ENCODE measurements at regions not wholly inside any gene's neighbourhood (a gene's known extent, or its start where the extent isn't known, plus 50 kb on each side); places are given as distances from the start of the nearest gene placed in this dataset.

DNA sequence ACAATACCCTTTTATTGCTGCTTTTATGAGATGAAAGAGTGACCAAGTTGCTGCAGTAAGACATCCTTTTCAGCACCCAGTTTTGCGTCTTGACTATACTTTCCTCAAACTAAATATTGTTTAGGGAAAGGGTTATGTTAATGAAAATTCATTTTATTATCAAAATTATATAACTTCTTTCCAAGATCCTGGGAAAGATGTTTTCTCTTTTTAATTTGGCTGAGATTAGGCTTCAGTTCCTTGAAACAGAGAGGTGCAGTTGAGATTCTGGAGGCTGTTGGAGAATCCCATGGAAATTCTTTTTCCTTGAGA lies 91.6 kb upstream of the KCNA3 start:
- Mint-ChIP-seq H3K27me3 (ENCODE audit: low read depth) (peaks cover 86% of the 10 kb centered on the region), H3K4me3 (no peak overlapping the region), H3K9me3 (no peaks in the 10 kb centered on the region), H3K4me1 (no peaks in the 10 kb centered on the region), H3K36me3 (ENCODE audit: low read depth) (no peaks in the 10 kb centered on the region), H3K27ac (ENCODE audit: unreplicated experiment) (no peak overlapping the region)
- TF ChIP-seq, protein P1, sequence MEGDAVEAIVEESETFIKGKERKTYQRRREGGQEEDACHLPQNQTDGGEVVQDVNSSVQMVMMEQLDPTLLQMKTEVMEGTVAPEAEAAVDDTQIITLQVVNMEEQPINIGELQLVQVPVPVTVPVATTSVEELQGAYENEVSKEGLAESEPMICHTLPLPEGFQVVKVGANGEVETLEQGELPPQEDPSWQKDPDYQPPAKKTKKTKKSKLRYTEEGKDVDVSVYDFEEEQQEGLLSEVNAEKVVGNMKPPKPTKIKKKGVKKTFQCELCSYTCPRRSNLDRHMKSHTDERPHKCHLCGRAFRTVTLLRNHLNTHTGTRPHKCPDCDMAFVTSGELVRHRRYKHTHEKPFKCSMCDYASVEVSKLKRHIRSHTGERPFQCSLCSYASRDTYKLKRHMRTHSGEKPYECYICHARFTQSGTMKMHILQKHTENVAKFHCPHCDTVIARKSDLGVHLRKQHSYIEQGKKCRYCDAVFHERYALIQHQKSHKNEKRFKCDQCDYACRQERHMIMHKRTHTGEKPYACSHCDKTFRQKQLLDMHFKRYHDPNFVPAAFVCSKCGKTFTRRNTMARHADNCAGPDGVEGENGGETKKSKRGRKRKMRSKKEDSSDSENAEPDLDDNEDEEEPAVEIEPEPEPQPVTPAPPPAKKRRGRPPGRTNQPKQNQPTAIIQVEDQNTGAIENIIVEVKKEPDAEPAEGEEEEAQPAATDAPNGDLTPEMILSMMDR (conservative IDR thresholded peaks at IDR 0.05): no peak
- no peak for DNase-seq (ENCODE audit: low read depth, low spot score)

DNA sequence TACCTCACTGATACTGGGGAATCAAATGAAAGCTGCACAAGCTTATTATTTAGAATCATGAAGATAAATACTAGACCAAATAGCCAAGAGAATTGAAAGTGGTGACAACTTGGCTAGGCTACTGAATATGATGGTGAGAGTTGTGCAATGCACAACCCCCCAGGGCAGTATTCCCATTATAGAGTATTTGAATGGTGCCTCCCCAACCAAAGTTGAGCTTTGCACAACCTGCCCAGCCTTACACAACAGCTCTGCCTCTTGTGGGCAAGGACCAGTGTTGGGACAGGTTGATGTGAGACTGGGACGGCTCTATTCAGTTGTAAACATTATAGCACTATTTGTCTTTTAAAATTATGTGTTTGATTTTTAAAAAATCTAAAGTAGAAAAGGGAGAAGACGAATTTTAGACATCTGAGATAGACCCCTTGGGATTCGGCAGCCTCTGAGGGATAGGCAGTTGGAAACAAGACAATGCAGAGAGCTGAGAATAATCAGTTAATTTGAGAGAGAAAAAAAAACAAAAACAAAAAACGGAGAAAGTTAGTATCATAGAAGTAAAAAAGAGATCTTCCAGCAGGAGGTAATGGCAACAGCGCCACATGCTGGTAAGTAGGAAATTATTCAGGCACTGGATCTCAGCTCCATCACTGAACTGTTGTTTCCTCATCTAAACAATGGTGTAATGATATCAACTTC lies 91.0 kb upstream of the KCNA3 start:
- no peak overlapping the region for H3K27ac Mint-ChIP-seq (ENCODE audit: unreplicated experiment)
- H3K27me3 Mint-ChIP-seq (ENCODE audit: low read depth): peaks cover 90% of the 10 kb centered on the region
- peak; percentile 16 for DNase-seq (ENCODE audit: low read depth, low spot score)
- TF ChIP-seq, protein P1 (conservative IDR thresholded peaks at IDR 0.05): peak; percentile 93
- no peaks in the 10 kb centered on the region for H3K36me3 Mint-ChIP-seq (ENCODE audit: low read depth)
- H3K4me1 Mint-ChIP-seq: no peaks in the 10 kb centered on the region
- no peaks in the 10 kb centered on the region for H3K9me3 Mint-ChIP-seq
- H3K4me3 Mint-ChIP-seq: no peak overlapping the region

DNA sequence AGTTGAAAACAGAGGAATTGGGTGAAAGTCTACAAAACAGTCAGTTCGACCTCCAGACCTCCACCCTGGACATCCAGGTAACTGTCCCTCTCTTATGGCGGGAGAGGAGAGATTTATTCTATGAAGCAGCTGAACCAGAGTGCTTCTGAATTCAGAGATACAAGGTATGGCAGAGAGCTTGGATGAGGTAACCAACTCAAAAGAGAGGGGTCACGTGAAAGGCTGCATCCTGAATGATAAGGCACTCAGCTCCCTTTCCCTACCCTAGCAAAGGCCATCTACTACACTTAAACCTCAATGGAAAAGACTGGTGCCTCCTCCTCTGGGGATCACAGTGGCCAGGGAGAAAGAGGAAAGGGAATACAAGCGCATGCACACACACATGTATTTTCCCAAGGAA lies 88.4 kb upstream of the KCNA3 start:
- DNase-seq (ENCODE audit: low read depth, low spot score): no peak
- no peaks in the 10 kb centered on the region for H3K4me1 Mint-ChIP-seq
- no peaks in the 10 kb centered on the region for H3K36me3 Mint-ChIP-seq (ENCODE audit: low read depth)
- no peak overlapping the region for H3K4me3 Mint-ChIP-seq
- TF ChIP-seq, protein P1 (conservative IDR thresholded peaks at IDR 0.05): no peak
- peaks cover 89% of the 10 kb centered on the region for H3K27me3 Mint-ChIP-seq (ENCODE audit: low read depth)
- no peak overlapping the region for H3K27ac Mint-ChIP-seq (ENCODE audit: unreplicated experiment)
- H3K9me3 Mint-ChIP-seq: no peaks in the 10 kb centered on the region

DNA sequence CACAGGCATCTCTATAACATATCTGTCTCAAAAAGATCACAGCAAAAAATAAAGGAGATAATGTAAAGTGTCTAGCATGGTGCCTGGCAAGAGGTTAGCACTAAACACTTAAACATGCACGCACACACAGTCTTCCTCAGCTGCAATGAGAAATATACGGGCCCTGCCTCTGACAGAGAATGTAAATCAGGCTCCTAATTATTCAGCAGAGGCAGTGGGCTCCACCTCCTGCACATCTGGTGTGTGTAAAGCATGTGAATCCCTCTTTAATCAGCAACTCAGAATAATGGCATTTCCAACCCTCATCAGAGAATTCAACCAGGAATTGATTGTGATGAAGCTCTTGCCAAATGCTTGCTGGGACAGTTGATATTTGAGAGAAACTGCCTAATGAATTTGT lies 85.6 kb upstream of the KCNA3 start:
- TF ChIP-seq, protein P1 (conservative IDR thresholded peaks at IDR 0.05): no peak
- peaks cover 86% of the 10 kb centered on the region for H3K27me3 Mint-ChIP-seq (ENCODE audit: low read depth)
- no peak overlapping the region for H3K27ac Mint-ChIP-seq (ENCODE audit: unreplicated experiment)
- no peaks in the 10 kb centered on the region for H3K9me3 Mint-ChIP-seq
- H3K36me3 Mint-ChIP-seq (ENCODE audit: low read depth): no peaks in the 10 kb centered on the region
- H3K4me1 Mint-ChIP-seq: no peaks in the 10 kb centered on the region
- H3K4me3 Mint-ChIP-seq: no peak overlapping the region
- DNase-seq (ENCODE audit: low read depth, low spot score): no peak

DNA sequence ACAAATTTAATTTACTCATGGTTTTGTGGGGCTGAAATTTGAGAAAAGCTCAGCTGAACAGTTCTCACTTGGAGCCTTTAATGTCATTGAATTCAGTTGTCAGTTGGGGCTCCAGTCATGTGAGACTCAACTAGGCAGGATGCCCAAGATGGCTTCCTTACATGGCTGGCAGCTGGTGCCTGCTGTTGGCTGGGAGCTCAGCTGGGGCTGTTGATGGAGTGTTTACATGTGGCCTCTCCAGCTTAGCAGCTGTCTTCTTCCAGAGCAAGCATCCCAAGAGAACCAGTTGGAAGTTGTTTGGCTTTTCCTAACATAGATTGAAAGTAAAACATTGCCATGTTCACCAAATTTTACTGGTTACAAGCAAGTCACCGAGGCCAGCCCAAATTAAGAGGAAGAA lies 81.8 kb upstream of the KCNA3 start:
- no peak overlapping the region for H3K27ac Mint-ChIP-seq (ENCODE audit: unreplicated experiment)

More for the DNA sequence above, 81.8 kb upstream of the KCNA3 start:
- Mint-ChIP-seq H3K4me3 (no peak overlapping the region), H3K27me3 (ENCODE audit: low read depth) (peaks cover 67% of the 10 kb centered on the region), H3K36me3 (ENCODE audit: low read depth) (no peaks in the 10 kb centered on the region), H3K4me1 (no peaks in the 10 kb centered on the region), H3K9me3 (no peaks in the 10 kb centered on the region)
- no peak for DNase-seq (ENCODE audit: low read depth, low spot score)
- TF ChIP-seq, protein P1 (conservative IDR thresholded peaks at IDR 0.05): no peak

Data from neural crest cell (in vitro differentiated cells).